Stimulated activated CD4-positive, alpha-beta T cell treated with anti-CD3 and anti-CD28 coated beads, Interleukin-15, amount 100 ng/mL, for 24 hours (primary cell): ENCODE measurements at regions not wholly inside any gene's neighbourhood (a gene's known extent, or its start where the extent isn't known, plus 50 kb on each side); places are given as distances from the start of the nearest gene placed in this dataset.

ENCODE experiments used
- DNase-seq: peaks from one replicate; pipeline ENCODE4 v3.0.0-alpha.2; 2020

GRCh38 chr9:108709997-108710396 lies 145.8 kb downstream of the ACTL7B start:
- DNase-seq = no peak

- DNase-seq = no peak
Measured at GRCh38 chr9:108709126-108709525, 146.7 kb downstream of the ACTL7B start.

GRCh38 chr9:108708448-108708847 lies 147.3 kb downstream of the ACTL7B start:
- no peak for DNase-seq

- DNase-seq = no peak
Measured at GRCh38 chr9:108707120-108707519, 148.7 kb downstream of the ACTL7B start.

- DNase-seq = no peak
Measured at GRCh38 chr9:108704156-108704852, 151.5 kb downstream of the ACTL7B start.

GRCh38 chr9:108703429-108703828 lies 152.4 kb downstream of the ACTL7B start:
- no peak for DNase-seq

GRCh38 chr9:108702681-108703080 lies 153.1 kb downstream of the ACTL7B start:
- no peak for DNase-seq

- no peak for DNase-seq
Measured at GRCh38 chr9:108698801-108699200, 157.0 kb downstream of the ACTL7B start.

GRCh38 chr9:108698231-108698630 lies 157.6 kb downstream of the ACTL7B start:
- no peak for DNase-seq

- no peak for DNase-seq
Measured at GRCh38 chr9:108696156-108696555, 159.6 kb downstream of the ACTL7B start.

GRCh38 chr9:108694170-108694569 lies 161.6 kb downstream of the ACTL7B start:
- DNase-seq = no peak

- DNase-seq = no peak
Measured at GRCh38 chr9:108691614-108692013, 164.2 kb downstream of the ACTL7B start.

GRCh38 chr9:108688676-108689075 lies 167.1 kb downstream of the ACTL7B start:
- no peak for DNase-seq

- DNase-seq = no peak
Measured at GRCh38 chr9:108688051-108688450, 167.7 kb downstream of the ACTL7B start.

- no peak for DNase-seq
Measured at GRCh38 chr9:108687006-108687987, 168.5 kb downstream of the ACTL7B start.

GRCh38 chr9:108684288-108685025 lies 171.3 kb downstream of the ACTL7B start:
- no peak for DNase-seq

GRCh38 chr9:108683245-108683644 lies 172.5 kb downstream of the ACTL7B start:
- no peak for DNase-seq

- DNase-seq = no peak
Measured at GRCh38 chr9:108681851-108682590, 173.8 kb downstream of the ACTL7B start.

GRCh38 chr9:108680946-108681345 lies 174.8 kb downstream of the ACTL7B start:
- no peak for DNase-seq

GRCh38 chr9:108677776-108678175 lies 178.0 kb downstream of the ACTL7B start:
- no peak for DNase-seq

GRCh38 chr9:108676355-108676754 lies 179.4 kb downstream of the ACTL7B start:
- DNase-seq = no peak

GRCh38 chr9:108675708-108676107 lies 180.1 kb downstream of the ACTL7B start:
- no peak for DNase-seq
